ENCODE measurements at regions not wholly inside any gene's neighbourhood (a gene's known extent, or its start where the extent isn't known, plus 50 kb on each side); places are given as distances from the start of the nearest gene placed in this dataset.

- POLR2A ChIA-PET (ENCODE audit: low non-redundant PET), result no interaction called here
- Histone ChIP-seq H3K36me3 (ENCODE audit: insufficient read depth, low read length, poor library complexity, severe bottlenecking) (no peaks in the 10 kb centered on the region), H3K27me3 (replicated peaks; ENCODE audit: insufficient read depth, low read depth, low read length, poor library complexity) (no peaks in the 10 kb centered on the region), H3K9me3 (ENCODE audit: low read depth, low read length, poor library complexity, severe bottlenecking) (no peaks in the 10 kb centered on the region), H3K4me3 (ENCODE audit: low read depth, low read length, poor library complexity, severe bottlenecking) (no peak overlapping the region), H3K27ac (ENCODE audit: low read depth, low read length, poor library complexity, severe bottlenecking) (no peak overlapping the region), H3K4me1 (ENCODE audit: insufficient read depth, low read length, poor library complexity, severe bottlenecking) (no peaks in the 10 kb centered on the region)
- intact Hi-C loops (cut with micrococcal nuclease; ENCODE audit: unreplicated experiment), result no loop called here
- TF ChIP-seq, protein P1, sequence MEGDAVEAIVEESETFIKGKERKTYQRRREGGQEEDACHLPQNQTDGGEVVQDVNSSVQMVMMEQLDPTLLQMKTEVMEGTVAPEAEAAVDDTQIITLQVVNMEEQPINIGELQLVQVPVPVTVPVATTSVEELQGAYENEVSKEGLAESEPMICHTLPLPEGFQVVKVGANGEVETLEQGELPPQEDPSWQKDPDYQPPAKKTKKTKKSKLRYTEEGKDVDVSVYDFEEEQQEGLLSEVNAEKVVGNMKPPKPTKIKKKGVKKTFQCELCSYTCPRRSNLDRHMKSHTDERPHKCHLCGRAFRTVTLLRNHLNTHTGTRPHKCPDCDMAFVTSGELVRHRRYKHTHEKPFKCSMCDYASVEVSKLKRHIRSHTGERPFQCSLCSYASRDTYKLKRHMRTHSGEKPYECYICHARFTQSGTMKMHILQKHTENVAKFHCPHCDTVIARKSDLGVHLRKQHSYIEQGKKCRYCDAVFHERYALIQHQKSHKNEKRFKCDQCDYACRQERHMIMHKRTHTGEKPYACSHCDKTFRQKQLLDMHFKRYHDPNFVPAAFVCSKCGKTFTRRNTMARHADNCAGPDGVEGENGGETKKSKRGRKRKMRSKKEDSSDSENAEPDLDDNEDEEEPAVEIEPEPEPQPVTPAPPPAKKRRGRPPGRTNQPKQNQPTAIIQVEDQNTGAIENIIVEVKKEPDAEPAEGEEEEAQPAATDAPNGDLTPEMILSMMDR (conservative IDR thresholded peaks at IDR 0.05; ENCODE audit: low read depth, low read length), result no peak
- TF ChIP-seq EZH2 (IDR thresholded peaks at IDR 0.05; ENCODE audit: borderline replicate concordance, low read depth, low read length, poor library complexity, severe bottlenecking), result no peak
- no TSS peak for BruUV-seq (replicated peaks)
- CTCF ChIA-PET, result no interaction called here
- no peak for DNase-seq (ENCODE audit: low spot score)
Measured at GRCh38 chr2:7278984-7279383, 361.8 kb downstream of the RNF144A start.

DNA sequence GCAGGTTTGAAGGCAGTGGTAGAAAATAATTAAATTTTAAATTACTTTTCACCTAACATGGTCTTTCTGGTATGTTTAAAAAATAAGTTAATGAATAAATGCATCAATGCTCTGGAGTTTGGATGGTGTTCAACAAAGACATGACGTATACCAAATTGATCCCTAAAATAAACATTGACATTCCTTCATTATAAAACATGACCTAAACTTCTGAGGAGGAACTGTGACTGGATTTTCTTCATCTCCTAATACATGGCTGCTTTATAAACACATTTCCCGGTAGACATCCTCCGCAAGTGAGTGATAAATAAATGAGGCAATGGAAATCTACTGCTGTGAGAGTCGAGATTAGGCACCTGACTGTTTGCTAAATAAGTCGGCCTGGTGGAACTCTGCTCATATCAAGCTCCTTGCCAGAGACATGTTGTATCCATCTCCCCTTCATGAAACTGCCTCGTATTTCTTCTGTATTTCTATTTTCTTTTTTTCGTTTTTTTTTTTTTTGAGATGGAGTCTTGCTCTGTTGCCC, 362.3 kb downstream of the RNF144A start:
- no peak for DNase-seq (ENCODE audit: low spot score)
- no peak overlapping the region for H3K27ac ChIP-seq (ENCODE audit: low read depth, low read length, poor library complexity, severe bottlenecking)
- no peaks in the 10 kb centered on the region for H3K36me3 ChIP-seq (ENCODE audit: insufficient read depth, low read length, poor library complexity, severe bottlenecking)
- no peak for TF ChIP-seq EZH2 (IDR thresholded peaks at IDR 0.05; ENCODE audit: borderline replicate concordance, low read depth, low read length, poor library complexity, severe bottlenecking)
- TF ChIP-seq, protein P1 (conservative IDR thresholded peaks at IDR 0.05; ENCODE audit: low read depth, low read length), result no peak
- ChIA-PET POLR2A (ENCODE audit: low non-redundant PET) (no interaction called here), CTCF (no interaction called here)
- BruUV-seq (replicated peaks), result no TSS peak
- no peaks in the 10 kb centered on the region for H3K4me1 ChIP-seq (ENCODE audit: insufficient read depth, low read length, poor library complexity, severe bottlenecking)
- intact Hi-C loops (cut with micrococcal nuclease; ENCODE audit: unreplicated experiment), result no loop called here
- H3K9me3 ChIP-seq (ENCODE audit: low read depth, low read length, poor library complexity, severe bottlenecking), result no peaks in the 10 kb centered on the region
- no peaks in the 10 kb centered on the region for H3K27me3 ChIP-seq (replicated peaks; ENCODE audit: insufficient read depth, low read depth, low read length, poor library complexity)
- no peak overlapping the region for H3K4me3 ChIP-seq (ENCODE audit: low read depth, low read length, poor library complexity, severe bottlenecking)

DNA sequence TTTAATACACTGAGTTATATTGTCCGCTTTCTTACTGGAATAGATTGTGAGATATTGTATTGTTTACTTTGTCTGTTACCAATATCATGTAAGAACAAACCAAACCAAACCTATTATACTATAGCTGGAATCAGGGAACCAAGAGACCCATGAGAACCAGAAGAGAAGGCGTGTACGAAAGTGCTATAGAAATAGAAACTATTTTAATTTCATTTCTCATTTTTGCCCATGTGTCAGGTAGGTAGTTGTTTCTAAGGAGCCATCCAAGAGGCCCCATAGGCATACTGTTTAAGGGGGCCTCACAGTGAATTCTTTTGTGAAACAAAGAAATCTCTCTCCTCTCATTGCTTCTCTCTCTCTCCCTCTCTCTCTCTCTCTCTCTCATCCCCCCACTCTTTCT, 363.6 kb downstream of the RNF144A start:
- Histone ChIP-seq H3K4me3 (ENCODE audit: low read depth, low read length, poor library complexity, severe bottlenecking) (no peak overlapping the region), H3K9me3 (ENCODE audit: low read depth, low read length, poor library complexity, severe bottlenecking) (no peaks in the 10 kb centered on the region), H3K27ac (ENCODE audit: low read depth, low read length, poor library complexity, severe bottlenecking) (no peak overlapping the region), H3K36me3 (ENCODE audit: insufficient read depth, low read length, poor library complexity, severe bottlenecking) (no peaks in the 10 kb centered on the region), H3K27me3 (replicated peaks; ENCODE audit: insufficient read depth, low read depth, low read length, poor library complexity) (no peaks in the 10 kb centered on the region), H3K4me1 (ENCODE audit: insufficient read depth, low read length, poor library complexity, severe bottlenecking) (no peaks in the 10 kb centered on the region)
- POLR2A ChIA-PET (ENCODE audit: low non-redundant PET), result no interaction called here
- no peak for DNase-seq (ENCODE audit: low spot score)
- intact Hi-C loops (cut with micrococcal nuclease; ENCODE audit: unreplicated experiment), result no loop called here
- no peak for TF ChIP-seq EZH2 (IDR thresholded peaks at IDR 0.05; ENCODE audit: borderline replicate concordance, low read depth, low read length, poor library complexity, severe bottlenecking)
- TF ChIP-seq, protein P1 (conservative IDR thresholded peaks at IDR 0.05; ENCODE audit: low read depth, low read length), result no peak
- CTCF ChIA-PET, result no interaction called here
- BruUV-seq (replicated peaks), result no TSS peak
